ENCODE measurements at regions not wholly inside any gene's neighbourhood (a gene's known extent, or its start where the extent isn't known, plus 50 kb on each side); places are given as distances from the start of the nearest gene placed in this dataset.

GRCh38 chr22:19641254-19641982, 72.9 kb upstream of the SEPTIN5 start (continued):
- TF ChIP-seq ETS1 (conservative IDR thresholded peaks at IDR 0.05; ENCODE audit: control insufficient read depth, low read depth, low read length): peak; percentile 72; the same call in 1 of the 2 replicates
- peak; percentile 82 for TF ChIP-seq DIDO1 (tag; IDR thresholded peaks at IDR 0.05; ENCODE audit: low read depth)
- TF ChIP-seq PKNOX1 (IDR thresholded peaks at IDR 0.05): no peak
- TF ChIP-seq TOE1 (IDR thresholded peaks at IDR 0.05; ENCODE audit: borderline replicate concordance): peak; percentile 69; the same call in 1 of the 2 replicates
- no peak for TF ChIP-seq TOE1 (CRISPR knock-in tag; IDR thresholded peaks at IDR 0.05; ENCODE audit: borderline replicate concordance, low read depth)
- TF ChIP-seq MEF2A (IDR thresholded peaks at IDR 0.05; ENCODE audit: control insufficient read depth, low read depth, low read length): no peak
- peak; percentile 55; the same call in 1 of the 2 replicates for TF ChIP-seq CREB1 (IDR thresholded peaks at IDR 0.05)
- TF ChIP-seq CREB1 (CRISPR knock-in tag; IDR thresholded peaks at IDR 0.05): no peak
- no peak for TF ChIP-seq ZKSCAN3 (CRISPR knock-in tag; IDR thresholded peaks at IDR 0.05)
- TF ChIP-seq ZFPM2 (CRISPR knock-in tag; IDR thresholded peaks at IDR 0.05): no peak
- no peak for TF ChIP-seq ZNF408 (CRISPR knock-in tag; IDR thresholded peaks at IDR 0.05; ENCODE audit: low read depth)
- no peak for TF ChIP-seq TAF1 (IDR thresholded peaks at IDR 0.05; ENCODE audit: control insufficient read depth, extremely low read depth, insufficient read depth, low read length, severe bottlenecking)
- TF ChIP-seq TCF15 (CRISPR knock-in tag; IDR thresholded peaks at IDR 0.05): no peak
- TF ChIP-seq ZBTB9 (CRISPR knock-in tag; IDR thresholded peaks at IDR 0.05): peak; percentile 67; the same call in 1 of the 2 replicates
- TF ChIP-seq ZBTB33 (CRISPR knock-in tag; IDR thresholded peaks at IDR 0.05): no peak
- TF ChIP-seq FOSL1 (tag; conservative IDR thresholded peaks at IDR 0.05): 0 out of 2 replicates have a peak, but pooled peaks have one; percentile 17
- TF ChIP-seq CBX1 (IDR thresholded peaks at IDR 0.05; ENCODE audit: low read depth): peak; percentile 49; the same call in 1 of the 2 replicates
- TF ChIP-seq SRF (CRISPR knock-in tag; IDR thresholded peaks at IDR 0.05): peak in 1 of 2 experiments; percentile 2; a peak in 1 of 4 replicates
- TF ChIP-seq TCFL5 (CRISPR knock-in tag; conservative IDR thresholded peaks at IDR 0.05): no peak
- TF ChIP-seq CTBP1 (IDR thresholded peaks at IDR 0.05; ENCODE audit: borderline replicate concordance): peak; percentile 91
- TF ChIP-seq ERF (CRISPR knock-in tag; IDR thresholded peaks at IDR 0.05): no peak
- no peak for TF ChIP-seq ZKSCAN8 (CRISPR knock-in tag; IDR thresholded peaks at IDR 0.05)
